Endothelial cell of umbilical vein (primary cell): ENCODE measurements at regions not wholly inside any gene's neighbourhood (a gene's known extent, or its start where the extent isn't known, plus 50 kb on each side); places are given as distances from the start of the nearest gene placed in this dataset.

ENCODE experiments used
- BruUV-seq: library from RNA; stranded (reverse); fragments of 400-500 nt; replicated peaks from 2 replicates; lab custom pipeline; 2021; lab: Mats Ljungman, UMichigan
- CTCF ChIA-PET: fragments of 300-600, 350-600 bp; sonication (Branson Sonifier 250); formaldehyde crosslinking; loops from one replicate; lab custom pipeline; 2021; ENCODE audit warnings: antibody characterized with exemption, inconsistent platforms; lab: Charles Lee
- POLR2A ChIA-PET: fragments of 300-600, 350-600 bp; sonication (Branson Sonifier 250); formaldehyde crosslinking; loops from one replicate; lab custom pipeline; 2021; ENCODE audit warnings: antibody characterized with exemption, inconsistent platforms; lab: Charles Lee
- DNase-seq: peaks from one replicate; pipeline ENCODE4 v3.0.0-alpha.2; 2011; ENCODE audit warnings: low read depth, low spot score
- FAIRE-seq: peaks from 2 replicates; lab custom pipeline; 2011; peaks lifted over from hg19 to GRCh38; lab: Jason Lieb, UNC
- H2AFZ ChIP-seq: 2 replicates; pipeline ENCODE4 v1.6.0; 2012; ENCODE audit warnings: low read depth, low read length, control low read depth, inconsistent platforms
- H3K27ac ChIP-seq: 2 replicates; pipeline ENCODE4 v1.5.1; 2011; ENCODE audit warnings: low read depth, mild to moderate bottlenecking, control low read depth, low read length, moderate library complexity; ENCODE audit not compliant: insufficient read depth
- H3K27me3 ChIP-seq, 2 experiments: 2 replicates each; pipeline versions ENCODE4 v1.6.0 to v1.6.1; 2011; ENCODE audit warnings: low read length in 2 of 2, mixed read lengths in 1 of 2; ENCODE audit not compliant: control insufficient read depth in 2 of 2, insufficient read depth in 2 of 2
- H3K36me3 ChIP-seq, 2 experiments: 2 replicates in 1 of 2; 3 replicates in 1 of 2; pipeline ENCODE4 v1.5.1; 2011; ENCODE audit warnings: low read length in 2 of 2, mild to moderate bottlenecking in 1 of 2, moderate library complexity in 1 of 2; ENCODE audit not compliant: control insufficient read depth in 2 of 2, insufficient read depth in 2 of 2; ENCODE audit errors: extremely low read depth in 1 of 2
- H3K4me1 ChIP-seq: 3 replicates; pipeline ENCODE4 v1.5.1; 2011; ENCODE audit warnings: mild to moderate bottlenecking, low read length; ENCODE audit not compliant: control insufficient read depth, insufficient read depth; ENCODE audit errors: extremely low read depth
- H3K4me2 ChIP-seq: 2 replicates; pipeline ENCODE4 v1.6.1; 2011; ENCODE audit warnings: low read length, control low read depth, mixed read lengths; ENCODE audit not compliant: insufficient read depth
- H3K4me3 ChIP-seq, 3 experiments: fragments of 200-600 bp in 1 of 3; sonication (generic), shearing (Covaris generic) in 1 of 3; replicated peaks in 1 of 3; 2 replicates each; pipeline ENCODE4 v1.5.1; 2011 to 2016; ENCODE audit warnings: control low read depth in 3 of 3, low read length in 3 of 3, mild to moderate bottlenecking in 2 of 3, inconsistent platforms in 1 of 3, low read depth in 1 of 3, moderate library complexity in 1 of 3; ENCODE audit not compliant: insufficient read depth in 1 of 3
- H3K79me2 ChIP-seq: 2 replicates; pipeline ENCODE4 v1.6.0; 2012; ENCODE audit warnings: low read length, inconsistent platforms; ENCODE audit not compliant: control insufficient read depth, insufficient read depth
- H3K9ac ChIP-seq: replicated peaks from 2 replicates; pipeline ENCODE3; 2011; ENCODE audit warnings: low read length, control low read depth; ENCODE audit not compliant: insufficient read depth; ENCODE audit errors: extremely low read depth
- H3K9me1 ChIP-seq: replicated peaks from 3 replicates; pipeline ENCODE4 v1.6.0; 2011; ENCODE audit warnings: mild to moderate bottlenecking, low read length; ENCODE audit not compliant: control insufficient read depth, insufficient read depth; ENCODE audit errors: extremely low read depth
- H3K9me3 ChIP-seq: replicated peaks from 2 replicates; pipeline ENCODE4 v1.5.1; 2012; ENCODE audit warnings: low read length, inconsistent platforms; ENCODE audit not compliant: control insufficient read depth, insufficient read depth
- H4K20me1 ChIP-seq: replicated peaks from 2 replicates; pipeline ENCODE3; 2011; ENCODE audit warnings: mild to moderate bottlenecking, low read length; ENCODE audit not compliant: control insufficient read depth, insufficient read depth; ENCODE audit errors: extremely low read depth
- CTCF ChIP-seq, 2 donors: IDR thresholded peaks; 1 replicate in 1 of 2; 2 replicates in 1 of 2; pipeline ENCODE4 v1.5.1; 2011; ENCODE audit warnings: low read length in 2 of 2, mild to moderate bottlenecking in 2 of 2, moderate library complexity in 2 of 2, control low read depth in 1 of 2, inconsistent platforms in 1 of 2, low read depth in 1 of 2; ENCODE audit not compliant: insufficient read depth in 1 of 2; ENCODE audit errors: extremely low read depth in 1 of 2
- EZH2 ChIP-seq: IDR thresholded peaks from 2 replicates; pipeline ENCODE4 v1.6.1; 2012; ENCODE audit warnings: borderline replicate concordance, low read depth, mild to moderate bottlenecking, moderate library complexity, low read length, inconsistent platforms; ENCODE audit not compliant: severe bottlenecking
- FOS ChIP-seq: IDR thresholded peaks from 2 replicates; pipeline ENCODE4 v1.6.1; 2011; ENCODE audit warnings: mild to moderate bottlenecking, low read length, moderate library complexity, borderline replicate concordance; ENCODE audit not compliant: insufficient read depth
- GATA2 ChIP-seq: IDR thresholded peaks from 2 replicates; pipeline ENCODE4 v1.7.0; 2011; ENCODE audit warnings: low read depth, mild to moderate bottlenecking, moderate library complexity, mixed read lengths, low read length; ENCODE audit not compliant: insufficient read length, insufficient read depth
- JUN ChIP-seq: IDR thresholded peaks from 2 replicates; pipeline ENCODE4 v1.6.1; 2011; ENCODE audit warnings: borderline replicate concordance, low read depth; ENCODE audit not compliant: insufficient read length, insufficient read depth
- MAX ChIP-seq: IDR thresholded peaks from 2 replicates; pipeline ENCODE4 v1.6.1; 2011; ENCODE audit not compliant: insufficient read depth, insufficient read length
- MYC ChIP-seq: IDR thresholded peaks from one replicate; pipeline ENCODE4 v1.6.1; 2011; ENCODE audit warnings: mild to moderate bottlenecking, low read depth, low read length
- POLR2A ChIP-seq: IDR thresholded peaks from 2 replicates; pipeline ENCODE4 v1.6.1; 2012; ENCODE audit warnings: low read depth, mild to moderate bottlenecking, control low read depth, low read length
- POLR2AphosphoS5 ChIP-seq: IDR thresholded peaks from 2 replicates; pipeline ENCODE4 v1.6.1; 2012; ENCODE audit warnings: low read depth, mild to moderate bottlenecking, control low read depth, low read length, moderate library complexity; ENCODE audit not compliant: insufficient read depth
- dilution Hi-C: fragments of 300-500 bp; cut with MboI; formaldehyde crosslinking; loops from one replicate; pipeline ENCODE4 v1.15.0; 2019; ENCODE audit warnings: low sequenced_read_pairs; ENCODE audit not compliant: extremely low pct_ligation_motif_present
- intact Hi-C: fragments of 100-400 bp; cut with micrococcal nuclease; formaldehyde crosslinking; loops from one replicate; pipeline ENCODE4 v1.10.0; 2022

GRCh38 chrX:104419926-104420325 lies 146.1 kb upstream of the IL1RAPL2 start:
- FAIRE-seq, result no peak
- ChIA-PET POLR2A (no interaction called here), CTCF (interaction anchor here (0.6 kb wide), 1 partner anchor 999 kb away, joined by 4 read pairs; no protein-coding TSS in a partner anchor)
- DNase-seq, result no peak
- Histone ChIP-seq H3K27ac (no peak overlapping the region), H3K9ac (no peak overlapping the region), H3K36me3 (no peaks in the 10 kb centered on the region), H3K4me2 (no peak overlapping the region), H2AFZ (no peak overlapping the region), H3K4me1 (no peaks in the 10 kb centered on the region), H4K20me1 (no peaks in the 10 kb centered on the region), H3K4me3 (no peak overlapping the region), H3K9me3 (no peaks in the 10 kb centered on the region), H3K79me2 (no peaks in the 10 kb centered on the region), H3K9me1 (no peaks in the 10 kb centered on the region), H3K27me3 (no peaks in the 10 kb centered on the region)
- dilution Hi-C loops, result no loop called here
- intact Hi-C loops, result no loop called here
- TF ChIP-seq MYC (no peak), JUN (no peak), EZH2 (no peak), MAX (no peak), FOS (no peak), POLR2AphosphoS5 (no peak), CTCF (IDR thresholded peaks at IDR 0.05; ENCODE audit: extremely low read depth in 1 of 2, insufficient read depth in 1 of 2, low read depth in 1 of 2, low read length in 2 of 2) (no peak), GATA2 (no peak), POLR2A (no peak)
- BruUV-seq, result no TSS peak
